ENCODE measurements at regions not wholly inside any gene's neighbourhood (a gene's known extent, or its start where the extent isn't known, plus 50 kb on each side); places are given as distances from the start of the nearest gene placed in this dataset.

DNA sequence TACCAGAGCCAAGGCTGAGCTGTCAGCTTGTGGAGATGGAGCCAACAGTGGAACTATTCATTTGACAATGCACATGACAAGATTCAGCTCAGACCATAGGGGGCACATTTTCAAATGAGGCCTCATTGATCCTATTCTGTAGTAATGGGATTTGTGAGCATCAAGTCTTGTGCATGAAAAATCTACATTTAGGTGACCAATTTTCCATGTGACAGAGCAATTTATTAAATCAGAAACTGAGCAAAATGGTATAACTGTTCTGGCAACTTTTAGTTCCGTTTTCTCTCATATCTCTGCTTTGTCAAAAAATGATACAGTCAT, 108.5 kb upstream of the PCDH18 start:
- no peak overlapping the region for H3K27ac ChIP-seq

GRCh38 chr4:137640156-137640837, 108.0 kb upstream of the PCDH18 start:
- Histone ChIP-seq H3K36me3 (no peaks in the 10 kb centered on the region), H3K27ac (no peak overlapping the region), H3K9me3 (no peaks in the 10 kb centered on the region), H3K4me3 (ENCODE audit: low read depth in 1 of 2, low read length in 1 of 2) (no peak overlapping the region), H3K4me1 (ENCODE audit: control insufficient read depth in 1 of 2, insufficient read depth in 1 of 2, low read depth in 1 of 2, low read length in 1 of 2) (no peaks in the 10 kb centered on the region), H3K27me3 (no peaks in the 10 kb centered on the region)
- no peak for TF ChIP-seq CTCF (IDR thresholded peaks at IDR 0.05)

More for the DNA sequence above, 108.5 kb upstream of the PCDH18 start:
- H3K4me1 ChIP-seq (ENCODE audit: control insufficient read depth in 1 of 2, insufficient read depth in 1 of 2, low read depth in 1 of 2, low read length in 1 of 2), result no peaks in the 10 kb centered on the region
- no peaks in the 10 kb centered on the region for H3K27me3 ChIP-seq
- H3K36me3 ChIP-seq, result no peaks in the 10 kb centered on the region
- no peak for TF ChIP-seq CTCF (IDR thresholded peaks at IDR 0.05)
- H3K4me3 ChIP-seq (ENCODE audit: low read depth in 1 of 2, low read length in 1 of 2), result no peak overlapping the region
- no peaks in the 10 kb centered on the region for H3K9me3 ChIP-seq

GRCh38 chr4:137638934-137639333, 106.6 kb upstream of the PCDH18 start:
- no peak overlapping the region for H3K27ac ChIP-seq
- H3K9me3 ChIP-seq, result no peaks in the 10 kb centered on the region
- no peaks in the 10 kb centered on the region for H3K36me3 ChIP-seq
- H3K27me3 ChIP-seq, result no peaks in the 10 kb centered on the region
- H3K4me1 ChIP-seq (ENCODE audit: control insufficient read depth in 1 of 2, insufficient read depth in 1 of 2, low read depth in 1 of 2, low read length in 1 of 2), result no peaks in the 10 kb centered on the region
- TF ChIP-seq CTCF (IDR thresholded peaks at IDR 0.05), result no peak
- no peak overlapping the region for H3K4me3 ChIP-seq (ENCODE audit: low read depth in 1 of 2, low read length in 1 of 2)

DNA sequence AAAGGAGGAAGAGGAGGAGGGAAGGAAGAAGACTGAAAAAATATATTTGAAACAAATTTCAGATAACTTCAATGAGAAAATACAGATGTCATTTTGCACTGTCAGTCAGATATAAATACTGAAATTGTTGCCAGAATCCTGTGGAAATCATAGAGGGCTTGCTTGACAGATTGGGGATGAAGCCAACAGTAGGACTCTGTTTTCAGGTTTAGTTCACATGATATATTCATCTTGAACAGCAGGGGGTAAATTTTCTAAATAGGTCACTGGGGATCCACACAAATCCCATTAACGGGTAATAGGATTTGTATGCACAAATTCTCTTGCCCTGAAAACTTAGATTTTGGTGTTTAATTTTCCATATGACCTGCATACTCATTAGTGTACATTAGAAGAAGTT, 103.3 kb upstream of the PCDH18 start:
- Histone ChIP-seq H3K4me1 (ENCODE audit: control insufficient read depth in 1 of 2, insufficient read depth in 1 of 2, low read depth in 1 of 2, low read length in 1 of 2) (no peaks in the 10 kb centered on the region), H3K36me3 (no peaks in the 10 kb centered on the region), H3K27me3 (no peaks in the 10 kb centered on the region), H3K9me3 (no peaks in the 10 kb centered on the region), H3K4me3 (ENCODE audit: low read depth in 1 of 2, low read length in 1 of 2) (no peak overlapping the region), H3K27ac (no peak overlapping the region)
- no peak for TF ChIP-seq CTCF (IDR thresholded peaks at IDR 0.05)

DNA sequence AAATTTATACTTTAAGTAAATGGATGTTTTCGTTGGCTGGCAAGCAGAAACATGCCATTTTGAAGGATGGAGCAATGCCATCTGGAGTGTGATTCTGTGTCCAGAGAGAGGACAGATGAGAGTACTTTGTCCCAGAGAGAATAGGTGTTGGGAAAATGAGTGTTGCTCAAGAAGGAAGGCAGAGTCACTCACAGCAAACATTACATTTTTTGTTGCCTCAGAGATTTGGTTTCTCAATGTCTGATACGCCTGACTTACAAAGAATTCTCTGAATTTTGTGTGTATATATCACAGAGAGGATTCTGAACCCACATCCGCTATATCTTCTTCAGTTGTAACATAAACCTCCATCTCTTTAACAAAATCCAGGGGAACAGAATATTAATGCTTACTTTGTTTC, 102.8 kb upstream of the PCDH18 start:
- Histone ChIP-seq H3K4me3 (ENCODE audit: low read depth in 1 of 2, low read length in 1 of 2) (no peak overlapping the region), H3K27ac (no peak overlapping the region), H3K36me3 (no peaks in the 10 kb centered on the region), H3K27me3 (no peaks in the 10 kb centered on the region), H3K9me3 (no peaks in the 10 kb centered on the region), H3K4me1 (ENCODE audit: control insufficient read depth in 1 of 2, insufficient read depth in 1 of 2, low read depth in 1 of 2, low read length in 1 of 2) (no peaks in the 10 kb centered on the region)
- TF ChIP-seq CTCF (IDR thresholded peaks at IDR 0.05), result no peak

- no peak overlapping the region for H3K4me3 ChIP-seq (ENCODE audit: low read depth in 1 of 2, low read length in 1 of 2)
- no peaks in the 10 kb centered on the region for H3K4me1 ChIP-seq (ENCODE audit: control insufficient read depth in 1 of 2, insufficient read depth in 1 of 2, low read depth in 1 of 2, low read length in 1 of 2)
- no peaks in the 10 kb centered on the region for H3K36me3 ChIP-seq
- no peak overlapping the region for H3K27ac ChIP-seq
- H3K27me3 ChIP-seq, result no peaks in the 10 kb centered on the region
- no peak for TF ChIP-seq CTCF (IDR thresholded peaks at IDR 0.05)
- no peaks in the 10 kb centered on the region for H3K9me3 ChIP-seq
Measured at GRCh38 chr4:137632842-137633241, 100.5 kb upstream of the PCDH18 start.

Measured in neutrophil (primary cell).